Ovary (tissue), 3 donors: ENCODE measurements at regions not wholly inside any gene's neighbourhood (a gene's known extent, or its start where the extent isn't known, plus 50 kb on each side); places are given as distances from the start of the nearest gene placed in this dataset.

Experiments
- EP300 ChIP-seq: sonication (generic); formaldehyde crosslinking; IDR thresholded peaks from one replicate; pipeline ENCODE4 v1.6.1; 2017; ENCODE audit warnings: antibody characterized with exemption
- POLR2A ChIP-seq: fragments of 450-650 bp; IDR thresholded peaks from one replicate; pipeline ENCODE4 v1.6.1; 2017; ENCODE audit warnings: antibody characterized with exemption, mild to moderate bottlenecking, moderate library complexity
- TF ChIP-seq, protein P1 (sequence below), 3 donors: fragments of 450-650 bp in 2 of 3; fragments of 200-600 bp in 1 of 3; IDR thresholded peaks; one replicate each; pipeline versions ENCODE4 v1.5.1 to v1.8.0; 2016 to 2022; ENCODE audit warnings: antibody characterized with exemption in 3 of 3, mild to moderate bottlenecking in 1 of 3
- donor health status: DM: no; HTN: no; CAD: no.

DNA sequence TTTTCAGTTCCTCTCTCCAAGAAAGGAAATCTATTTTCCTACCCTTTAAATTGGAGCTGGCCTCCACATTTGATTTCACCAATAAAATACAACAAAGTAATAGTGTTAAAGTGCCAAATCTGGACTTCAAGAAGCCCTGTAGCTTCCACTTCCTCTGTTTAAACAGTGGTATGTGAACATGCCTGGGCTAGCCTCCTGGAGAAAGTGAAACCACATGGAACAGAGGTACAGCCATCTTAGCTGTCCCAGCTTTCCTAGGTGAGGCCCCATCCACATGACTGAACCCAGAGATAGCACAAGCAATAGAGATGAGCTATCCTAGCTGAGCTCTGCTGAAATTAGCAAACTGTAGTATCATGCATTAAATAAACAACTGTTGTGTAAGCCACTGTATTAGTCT is 131.8 kb upstream of the VCX start:
- TF ChIP-seq, protein P1, sequence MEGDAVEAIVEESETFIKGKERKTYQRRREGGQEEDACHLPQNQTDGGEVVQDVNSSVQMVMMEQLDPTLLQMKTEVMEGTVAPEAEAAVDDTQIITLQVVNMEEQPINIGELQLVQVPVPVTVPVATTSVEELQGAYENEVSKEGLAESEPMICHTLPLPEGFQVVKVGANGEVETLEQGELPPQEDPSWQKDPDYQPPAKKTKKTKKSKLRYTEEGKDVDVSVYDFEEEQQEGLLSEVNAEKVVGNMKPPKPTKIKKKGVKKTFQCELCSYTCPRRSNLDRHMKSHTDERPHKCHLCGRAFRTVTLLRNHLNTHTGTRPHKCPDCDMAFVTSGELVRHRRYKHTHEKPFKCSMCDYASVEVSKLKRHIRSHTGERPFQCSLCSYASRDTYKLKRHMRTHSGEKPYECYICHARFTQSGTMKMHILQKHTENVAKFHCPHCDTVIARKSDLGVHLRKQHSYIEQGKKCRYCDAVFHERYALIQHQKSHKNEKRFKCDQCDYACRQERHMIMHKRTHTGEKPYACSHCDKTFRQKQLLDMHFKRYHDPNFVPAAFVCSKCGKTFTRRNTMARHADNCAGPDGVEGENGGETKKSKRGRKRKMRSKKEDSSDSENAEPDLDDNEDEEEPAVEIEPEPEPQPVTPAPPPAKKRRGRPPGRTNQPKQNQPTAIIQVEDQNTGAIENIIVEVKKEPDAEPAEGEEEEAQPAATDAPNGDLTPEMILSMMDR (IDR thresholded peaks at IDR 0.05), result no peak
- no peak for TF ChIP-seq POLR2A
- TF ChIP-seq EP300, result no peak
